H1 (cell line): ENCODE measurements at regions not wholly inside any gene's neighbourhood (a gene's known extent, or its start where the extent isn't known, plus 50 kb on each side); places are given as distances from the start of the nearest gene placed in this dataset.

Experiments
- CTCF ChIA-PET: fragments of 300-600 bp; sonication (Branson Sonifier 250); formaldehyde crosslinking; loops from one replicate; lab custom pipeline; 2021; ENCODE audit not compliant: partially characterized antibody; lab: Charles Lee
- POLR2A ChIA-PET: fragments of 300-600 bp; sonication (Branson Sonifier 250); formaldehyde crosslinking; loops from one replicate; lab custom pipeline; 2021; ENCODE audit warnings: inconsistent platforms; ENCODE audit not compliant: partially characterized antibody; lab: Charles Lee
- DNase-seq, 2 experiments: peaks; one replicate each; pipeline versions ENCODE4 v3.0.0 to v3.0.0-alpha.2; 2010 to 2022; ENCODE audit warnings: low spot score in 2 of 2, low read depth in 1 of 2, mixed read lengths in 1 of 2
- FAIRE-seq: peaks from 2 replicates; lab custom pipeline; 2011; peaks lifted over from hg19 to GRCh38; lab: Jason Lieb, UNC
- H2AFZ ChIP-seq: 2 replicates; pipeline ENCODE4 v1.8.1; 2012; ENCODE audit warnings: low read length, inconsistent platforms
- H2AK5ac ChIP-seq: 2 replicates; pipeline ENCODE4 v1.6.1; 2013; ENCODE audit warnings: low read depth, low read length
- H2BK120ac ChIP-seq: replicated peaks from 2 replicates; pipeline ENCODE3; 2013; ENCODE audit warnings: low read depth, low read length, inconsistent platforms
- H2BK12ac ChIP-seq: 2 replicates; pipeline ENCODE4 v1.6.1; 2013; ENCODE audit warnings: low read depth, low read length
- H2BK15ac ChIP-seq: 2 replicates; pipeline ENCODE4 v1.6.1; 2013; ENCODE audit warnings: low read length
- H2BK20ac ChIP-seq: 2 replicates; pipeline ENCODE4 v1.6.1; 2013; ENCODE audit warnings: low read length
- H2BK5ac ChIP-seq: 2 replicates; pipeline ENCODE4 v1.6.1; 2013; ENCODE audit warnings: low read depth, low read length
- H3K14ac ChIP-seq: 2 replicates; pipeline ENCODE4 v1.6.1; 2013; ENCODE audit warnings: inconsistent platforms; ENCODE audit not compliant: insufficient read length
- H3K18ac ChIP-seq: 2 replicates; pipeline ENCODE4 v1.6.1; 2013; ENCODE audit warnings: low read length; ENCODE audit errors: extremely low read depth
- H3K23ac ChIP-seq: 2 replicates; pipeline ENCODE4 v1.6.1; 2013; ENCODE audit warnings: inconsistent platforms; ENCODE audit not compliant: insufficient read length
- H3K23me2 ChIP-seq: 2 replicates; pipeline ENCODE4 v1.6.1; 2013; ENCODE audit warnings: low read depth, low read length
- H3K27ac ChIP-seq: 2 replicates; pipeline ENCODE4 v1.6.1; 2011; ENCODE audit warnings: low read depth, low read length, inconsistent platforms
- H3K27me3 ChIP-seq, 4 experiments: replicated peaks in 1 of 4; 1 replicate in 1 of 4; 2 replicates in 3 of 4; pipeline versions ENCODE4 v1.6.1 to v1.8.1; 2011 to 2013; ENCODE audit warnings: low read length in 3 of 4, mild to moderate bottlenecking in 3 of 4, inconsistent platforms in 2 of 4, mixed read lengths in 2 of 4, moderate library complexity in 1 of 4; ENCODE audit not compliant: control insufficient read depth in 3 of 4, insufficient read depth in 3 of 4; ENCODE audit errors: extremely low read depth in 1 of 4
- H3K36me3 ChIP-seq, 4 experiments: 2 replicates each; pipeline versions ENCODE4 v1.6.1 to v1.8.1; 2011 to 2013; ENCODE audit warnings: mild to moderate bottlenecking in 4 of 4, low read length in 3 of 4, moderate library complexity in 2 of 4, control low read depth in 1 of 4, inconsistent platforms in 1 of 4; ENCODE audit not compliant: insufficient read depth in 4 of 4, control insufficient read depth in 2 of 4
- H3K4ac ChIP-seq: replicated peaks from 2 replicates; pipeline ENCODE3; 2013; ENCODE audit warnings: low read length, low read depth, mixed read lengths, inconsistent platforms; ENCODE audit not compliant: insufficient read length
- H3K4me1 ChIP-seq, 4 experiments: replicated peaks in 1 of 4; 1 replicate in 1 of 4; 2 replicates in 3 of 4; pipeline versions ENCODE4 v1.6.1 to v1.8.1; 2011 to 2013; ENCODE audit warnings: low read length in 3 of 4, inconsistent platforms in 2 of 4, mixed read lengths in 1 of 4; ENCODE audit not compliant: insufficient read depth in 4 of 4, control insufficient read depth in 3 of 4
- H3K4me2 ChIP-seq, 2 experiments: 2 replicates each; pipeline versions ENCODE4 v1.6.1 to v1.8.1; 2011 to 2013; ENCODE audit warnings: low read depth in 2 of 2, low read length in 2 of 2, control low read depth in 1 of 2, inconsistent platforms in 1 of 2, mild to moderate bottlenecking in 1 of 2; ENCODE audit not compliant: insufficient read depth in 1 of 2
- H3K4me3 ChIP-seq, 4 experiments: fragments of 200-600, 300-600 bp in 1 of 4; sonication (generic), shearing (Covaris generic), sonication (Bioruptor Twin) in 1 of 4; 2 replicates each; pipeline versions ENCODE4 v1.5.1 to v1.8.1; 2011 to 2016; ENCODE audit warnings: low read length in 4 of 4, low read depth in 3 of 4, control low read depth in 2 of 4, inconsistent platforms in 2 of 4, mild to moderate bottlenecking in 2 of 4, mixed read lengths in 1 of 4, moderate library complexity in 1 of 4; ENCODE audit not compliant: insufficient read depth in 2 of 4; ENCODE audit errors: extremely low read depth in 1 of 4
- H3K56ac ChIP-seq: replicated peaks from 2 replicates; pipeline ENCODE3; 2013; ENCODE audit warnings: low read depth, mild to moderate bottlenecking, mixed read lengths, low read length, inconsistent platforms; ENCODE audit not compliant: insufficient read length
- H3K79me1 ChIP-seq: 2 replicates; pipeline ENCODE4 v1.6.1; 2013; ENCODE audit warnings: low read depth, low read length, control low read depth
- H3K79me2 ChIP-seq, 2 experiments: 2 replicates each; pipeline versions ENCODE4 v1.6.1 to v1.8.1; 2012 to 2013; ENCODE audit warnings: low read length in 2 of 2, mild to moderate bottlenecking in 2 of 2, inconsistent platforms in 1 of 2; ENCODE audit not compliant: insufficient read depth in 2 of 2, control insufficient read depth in 1 of 2
- H3K9ac ChIP-seq, 4 experiments: replicated peaks in 1 of 4; 1 replicate in 1 of 4; 2 replicates in 3 of 4; pipeline versions ENCODE4 v1.6.1 to v1.8.1; 2011 to 2013; ENCODE audit warnings: low read depth in 3 of 4, low read length in 3 of 4, control low read depth in 2 of 4, mild to moderate bottlenecking in 2 of 4, moderate library complexity in 2 of 4, inconsistent platforms in 1 of 4; ENCODE audit errors: extremely low read depth in 1 of 4
- H3K9me3 ChIP-seq, 2 experiments: 2 replicates each; pipeline versions ENCODE4 v1.6.1 to v1.8.1; 2012 to 2013; ENCODE audit warnings: mild to moderate bottlenecking in 2 of 2, moderate library complexity in 2 of 2, control low read depth in 1 of 2, inconsistent platforms in 1 of 2, low read depth in 1 of 2, low read length in 1 of 2, mixed read lengths in 1 of 2; ENCODE audit not compliant: insufficient read depth in 2 of 2
- H4K20me1 ChIP-seq, 2 experiments: replicated peaks in 1 of 2; 2 replicates each; pipeline versions ENCODE3 to v1.8.1; 2011 to 2013; ENCODE audit warnings: inconsistent platforms in 2 of 2, low read length in 2 of 2, mild to moderate bottlenecking in 1 of 2; ENCODE audit not compliant: insufficient read depth in 2 of 2, control insufficient read depth in 1 of 2
- H4K5ac ChIP-seq: 2 replicates; pipeline ENCODE4 v1.6.1; 2013; ENCODE audit warnings: low read length, low read depth, mixed read lengths, inconsistent platforms; ENCODE audit not compliant: insufficient read length
- H4K8ac ChIP-seq: 2 replicates; pipeline ENCODE4 v1.8.0; 2013; ENCODE audit warnings: mild to moderate bottlenecking, moderate library complexity, low read length, inconsistent platforms; ENCODE audit not compliant: insufficient read depth; ENCODE audit errors: extremely low read depth
- H4K91ac ChIP-seq: replicated peaks from 2 replicates; pipeline ENCODE3; 2013; ENCODE audit warnings: low read length, mixed read lengths, inconsistent platforms; ENCODE audit not compliant: insufficient read length
- CTCF ChIP-seq, 3 experiments: IDR thresholded peaks; 1 replicate in 2 of 3; 2 replicates in 1 of 3; pipeline versions ENCODE4 v1.5.1 to v1.6.1; 2011; ENCODE audit warnings: low read length in 3 of 3, mild to moderate bottlenecking in 3 of 3, inconsistent platforms in 2 of 3, low read depth in 1 of 3, moderate library complexity in 1 of 3; ENCODE audit not compliant: insufficient read depth in 1 of 3; ENCODE audit errors: control extremely low read depth in 1 of 3
- E2F6 ChIP-seq: IDR thresholded peaks from 2 replicates; pipeline ENCODE4 v1.6.1; 2012; ENCODE audit warnings: inconsistent platforms
- EZH2 ChIP-seq: fragments of 200-600 bp; sonication (generic); IDR thresholded peaks from 2 replicates; pipeline ENCODE4 v1.7.1; 2012; ENCODE audit warnings: low read depth, mild to moderate bottlenecking, moderate library complexity, low read length, inconsistent platforms; ENCODE audit not compliant: severe bottlenecking
- HDAC2 ChIP-seq, 2 experiments: fragments of 300-600 bp in 1 of 2; sonication (generic) in 1 of 2; IDR thresholded peaks; 2 replicates each; pipeline ENCODE4 v1.6.1; 2011 to 2012; ENCODE audit warnings: low read depth in 2 of 2, low read length in 2 of 2, mild to moderate bottlenecking in 2 of 2, moderate library complexity in 2 of 2, borderline replicate concordance in 1 of 2, inconsistent platforms in 1 of 2
- KDM5A ChIP-seq: fragments of 200-600 bp; IDR thresholded peaks from 2 replicates; pipeline ENCODE4 v1.7.1; 2012; ENCODE audit warnings: mild to moderate bottlenecking, low read length, inconsistent platforms, mixed read lengths
- MAX ChIP-seq: IDR thresholded peaks from 2 replicates; pipeline ENCODE4 v1.6.1; 2012; ENCODE audit warnings: inconsistent platforms
- SIX5 ChIP-seq: IDR thresholded peaks from 2 replicates; pipeline ENCODE4 v1.6.1; 2011; ENCODE audit warnings: mild to moderate bottlenecking, low read depth, low read length
- USF2 ChIP-seq: IDR thresholded peaks from 2 replicates; pipeline ENCODE4 v1.6.1; 2011; ENCODE audit warnings: low read length, improper control_type of control experiment
- YY1 ChIP-seq: IDR thresholded peaks from 2 replicates; pipeline ENCODE4 v1.6.1; 2011; ENCODE audit warnings: low read depth, mild to moderate bottlenecking, low read length
- WGBS, 2 experiments: shearing (Covaris generic) in 1 of 2; methylation state at CpG; one replicate each; pipeline versions ENCODE4 v1.1.6 to v1.1.7; 2013 to 2015; ENCODE audit warnings: low lambda C conversion rate in 2 of 2, mixed read lengths in 2 of 2, inconsistent platforms in 1 of 2, low coverage in 1 of 2, missing lambda C conversion rate in 1 of 2; ENCODE audit not compliant: insufficient replicate concordance in 2 of 2, insufficient coverage in 1 of 2, insufficient read length in 1 of 2; ENCODE audit errors: extremely low coverage in 1 of 2, missing lambda C conversion rate in 1 of 2; 5-methylcytosine and 5-hydroxymethylcytosine counted together

GRCh38 chrX:40318076-40318475, 220.3 kb upstream of the BCOR start:
- no peak overlapping the region for H2AK5ac ChIP-seq
- no peaks in the 10 kb centered on the region for H3K79me1 ChIP-seq
- H2BK5ac ChIP-seq = no peak overlapping the region
- H4K5ac ChIP-seq = no peak overlapping the region
- H2BK12ac ChIP-seq = no peak overlapping the region
- H3K27ac ChIP-seq = no peak overlapping the region
- POLR2A ChIA-PET = no interaction called here
- H3K36me3 ChIP-seq = no peaks in the 10 kb centered on the region
- H3K23ac ChIP-seq = no peak overlapping the region
- no peak overlapping the region for H4K8ac ChIP-seq
- no peaks in the 10 kb centered on the region for H3K79me2 ChIP-seq
- no peaks in the 10 kb centered on the region for H3K23me2 ChIP-seq
- no peak overlapping the region for H3K18ac ChIP-seq
- H3K9ac ChIP-seq = no peak overlapping the region
- H3K4me3 ChIP-seq = no peak overlapping the region
- CTCF ChIA-PET = interaction anchor here (1.3 to 1.8 kb wide), 3 partner anchors 9 to 93 kb away, joined by 3 to 4 read pairs (median 3); no protein-coding TSS in a partner anchor
- DNase-seq (no peak), FAIRE-seq (no peak)
- no peak overlapping the region for H2BK20ac ChIP-seq
- H3K9me3 ChIP-seq = no peaks in the 10 kb centered on the region
- H3K4me2 ChIP-seq = no peak overlapping the region
- H4K20me1 ChIP-seq = no peaks in the 10 kb centered on the region
- no peaks in the 10 kb centered on the region for H3K4me1 ChIP-seq
- no peak overlapping the region for H2AFZ ChIP-seq
- no peak overlapping the region for H3K14ac ChIP-seq
- no peak overlapping the region for H2BK15ac ChIP-seq
- 94% methylated on average over 3 of the region's 6 CpGs; no CpG with 5 or more reads in 1 of the 2 experiments for WGBS, 2 experiments
- no peak overlapping the region for H3K56ac ChIP-seq
- H3K27me3 ChIP-seq = no peaks in the 10 kb centered on the region
- H2BK120ac ChIP-seq = no peak overlapping the region
- H4K91ac ChIP-seq = no peak overlapping the region
- H3K4ac ChIP-seq = no peak overlapping the region
- TF ChIP-seq E2F6 = no peak
- TF ChIP-seq EZH2 = no peak
- no peak for TF ChIP-seq CTCF (IDR thresholded peaks at IDR 0.05; ENCODE audit: control extremely low read depth in 1 of 3, insufficient read depth in 1 of 3, low read depth in 1 of 3, low read length in 3 of 3)
- TF ChIP-seq KDM5A = no peak
- no peak for TF ChIP-seq HDAC2 (IDR thresholded peaks at IDR 0.05; ENCODE audit: borderline replicate concordance in 1 of 2, low read depth in 2 of 2, low read length in 2 of 2)
- no peak for TF ChIP-seq MAX
- no peak for TF ChIP-seq SIX5
- TF ChIP-seq YY1 = no peak
- no peak for TF ChIP-seq USF2
